K562 (cell line): ENCODE measurements at regions not wholly inside any gene's neighbourhood (a gene's known extent, or its start where the extent isn't known, plus 50 kb on each side); places are given as distances from the start of the nearest gene placed in this dataset.

Experiments
- ARNT ChIP-seq, 2 experiments: fragments of 450-650 bp; IDR thresholded peaks; 2 replicates each; pipeline ENCODE4 v1.6.1; 2016; ENCODE audit warnings: mild to moderate bottlenecking in 1 of 2
- CTCF ChIP-seq, 3 experiments: IDR thresholded peaks in 2 of 3; conservative IDR thresholded peaks in 1 of 3; 2 replicates each; pipeline ENCODE4 v1.5.1; 2011 to 2012; ENCODE audit warnings: low read length in 3 of 3, mild to moderate bottlenecking in 3 of 3, control low read depth in 2 of 3, improper control_type of control experiment in 1 of 3, inconsistent platforms in 1 of 3, low read depth in 1 of 3, mixed read lengths in 1 of 3, moderate library complexity in 1 of 3; ENCODE audit not compliant: insufficient read depth in 2 of 3
- ELK1 ChIP-seq: sonication (generic); formaldehyde crosslinking; IDR thresholded peaks from 2 replicates; pipeline ENCODE4 v1.8.1; 2022; ENCODE audit warnings: missing genetic modification reagents
- FOXJ3 ChIP-seq: sonication (generic); formaldehyde crosslinking; IDR thresholded peaks from 2 replicates; pipeline ENCODE4 v1.4.0; 2020; ENCODE audit warnings: mild to moderate bottlenecking, missing genetic modification reagents
- RBM34 ChIP-seq: fragments of 200-400 bp; formaldehyde crosslinking; IDR thresholded peaks from 2 replicates; pipeline ENCODE4 v1.6.1; 2018; ENCODE audit warnings: low read length, borderline replicate concordance; ENCODE audit not compliant: insufficient read depth
- RERE ChIP-seq: sonication (generic); formaldehyde crosslinking; IDR thresholded peaks from 2 replicates; pipeline ENCODE4 v1.8.0; 2023; ENCODE audit warnings: missing genetic modification reagents, mild to moderate bottlenecking, borderline replicate concordance
- TRIM28 ChIP-seq: fragments of 450-650 bp; IDR thresholded peaks from 2 replicates; pipeline ENCODE4 v1.6.1; 2017
- USF1 ChIP-seq: sonication (generic); formaldehyde crosslinking; IDR thresholded peaks from 2 replicates; pipeline ENCODE4 v1.9.0; 2022; ENCODE audit warnings: mild to moderate bottlenecking, missing genetic modification reagents
- ZKSCAN1 ChIP-seq: fragments of 150-350 bp; IDR thresholded peaks from 2 replicates; pipeline ENCODE4 v1.6.1; 2016; ENCODE audit warnings: low read depth, low read length
- ZNF121 ChIP-seq: sonication (generic); formaldehyde crosslinking; conservative IDR thresholded peaks from 2 replicates; pipeline ENCODE4 v1.8.0; 2022; ENCODE audit warnings: missing genetic modification reagents
- ZNF354B ChIP-seq: fragments of 250-450 bp; sonication (Bioruptor Pico); IDR thresholded peaks from 2 replicates; pipeline ENCODE4 v1.4.0; 2020

GRCh38 chr4:187908731-187909130 is 86.8 kb upstream of the ZFP42 start:
- TF ChIP-seq RERE (CRISPR knock-in tag) = no peak
- no peak for TF ChIP-seq ELK1
- TF ChIP-seq ARNT (IDR thresholded peaks at IDR 0.05) = no peak
- TF ChIP-seq ZNF121 (CRISPR knock-in tag) = no peak
- no peak for TF ChIP-seq CTCF (IDR thresholded peaks at IDR 0.05 in 2 of 3, conservative IDR thresholded peaks at IDR 0.05 in 1 of 3; ENCODE audit: insufficient read depth in 2 of 3, low read depth in 1 of 3, low read length in 3 of 3)
- no peak for TF ChIP-seq USF1 (CRISPR knock-in tag)
- TF ChIP-seq FOXJ3 = no peak
- no peak for TF ChIP-seq TRIM28
- TF ChIP-seq RBM34 = no peak
- TF ChIP-seq ZNF354B (CRISPR knock-in tag) = no peak
- no peak for TF ChIP-seq ZKSCAN1
